Gastroesophageal sphincter (tissue), 3 donors: ENCODE measurements at regions not wholly inside any gene's neighbourhood (a gene's known extent, or its start where the extent isn't known, plus 50 kb on each side); places are given as distances from the start of the nearest gene placed in this dataset.

Experiments used
- EP300 ChIP-seq: sonication (generic); formaldehyde crosslinking; IDR thresholded peaks from one replicate; pipeline ENCODE4 v1.6.1; 2017; ENCODE audit warnings: antibody characterized with exemption, mild to moderate bottlenecking
- POLR2A ChIP-seq, 2 donors: fragments of 450-650 bp; IDR thresholded peaks; one replicate each; pipeline ENCODE4 v1.6.1; 2017; ENCODE audit warnings: antibody characterized with exemption in 2 of 2, mild to moderate bottlenecking in 2 of 2, moderate library complexity in 1 of 2
- TF ChIP-seq, protein P1 (sequence below), 4 experiments: fragments of 200-600 bp in 2 of 4; fragments of 450-650 bp in 2 of 4; sonication (generic) in 1 of 4; IDR thresholded peaks; one replicate each; pipeline ENCODE4 v1.5.1; 2017 to 2019; ENCODE audit warnings: antibody characterized with exemption in 4 of 4, mild to moderate bottlenecking in 2 of 4, moderate library complexity in 2 of 4

DNA sequence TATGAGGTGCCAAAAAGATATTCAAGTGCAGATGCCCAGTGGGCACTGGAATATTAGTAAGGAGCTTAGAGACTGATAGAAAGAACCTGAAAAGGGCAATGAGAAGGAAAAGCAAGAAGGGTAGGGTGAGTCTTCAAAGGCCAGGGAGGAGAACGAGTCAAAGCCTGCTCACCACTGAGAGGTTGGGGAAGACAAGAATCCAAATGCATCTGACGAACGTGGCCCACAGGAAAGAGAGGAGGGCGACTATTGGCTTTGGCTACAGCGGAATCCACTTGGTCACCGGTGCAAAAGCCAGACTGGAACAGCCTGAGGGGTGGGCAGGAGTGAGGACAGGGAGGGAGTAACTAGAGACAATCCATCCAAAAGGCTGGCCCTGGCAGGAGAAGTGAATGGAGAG is 216.7 kb upstream of the KLF14 start:
- TF ChIP-seq POLR2A (IDR thresholded peaks at IDR 0.05) (no peak), EP300 (no peak)
- TF ChIP-seq, protein P1, sequence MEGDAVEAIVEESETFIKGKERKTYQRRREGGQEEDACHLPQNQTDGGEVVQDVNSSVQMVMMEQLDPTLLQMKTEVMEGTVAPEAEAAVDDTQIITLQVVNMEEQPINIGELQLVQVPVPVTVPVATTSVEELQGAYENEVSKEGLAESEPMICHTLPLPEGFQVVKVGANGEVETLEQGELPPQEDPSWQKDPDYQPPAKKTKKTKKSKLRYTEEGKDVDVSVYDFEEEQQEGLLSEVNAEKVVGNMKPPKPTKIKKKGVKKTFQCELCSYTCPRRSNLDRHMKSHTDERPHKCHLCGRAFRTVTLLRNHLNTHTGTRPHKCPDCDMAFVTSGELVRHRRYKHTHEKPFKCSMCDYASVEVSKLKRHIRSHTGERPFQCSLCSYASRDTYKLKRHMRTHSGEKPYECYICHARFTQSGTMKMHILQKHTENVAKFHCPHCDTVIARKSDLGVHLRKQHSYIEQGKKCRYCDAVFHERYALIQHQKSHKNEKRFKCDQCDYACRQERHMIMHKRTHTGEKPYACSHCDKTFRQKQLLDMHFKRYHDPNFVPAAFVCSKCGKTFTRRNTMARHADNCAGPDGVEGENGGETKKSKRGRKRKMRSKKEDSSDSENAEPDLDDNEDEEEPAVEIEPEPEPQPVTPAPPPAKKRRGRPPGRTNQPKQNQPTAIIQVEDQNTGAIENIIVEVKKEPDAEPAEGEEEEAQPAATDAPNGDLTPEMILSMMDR (IDR thresholded peaks at IDR 0.05), result no peak
